ENCODE measurements at regions not wholly inside any gene's neighbourhood (a gene's known extent, or its start where the extent isn't known, plus 50 kb on each side); places are given as distances from the start of the nearest gene placed in this dataset.

- no peak for TF ChIP-seq EP300 (IDR thresholded peaks at IDR 0.05)
- no peak for TF ChIP-seq CTCF (IDR thresholded peaks at IDR 0.05)
- no peak for TF ChIP-seq POLR2AphosphoS5 (IDR thresholded peaks at IDR 0.05)
These were observed 156.5 kb downstream of the COL6A3 start for GRCh38 chr2:237257471-237257951.

All from suprapubic skin (tissue), 4 donors.